Prostate gland (tissue), 2 donors: ENCODE measurements at regions not wholly inside any gene's neighbourhood (a gene's known extent, or its start where the extent isn't known, plus 50 kb on each side); places are given as distances from the start of the nearest gene placed in this dataset.

Experiments
- POLR2A ChIP-seq: fragments of 450-650 bp; IDR thresholded peaks from one replicate; pipeline ENCODE4 v1.6.1; 2016; ENCODE audit warnings: antibody characterized with exemption, mild to moderate bottlenecking
- TF ChIP-seq, protein P1 (sequence below), 4 experiments: fragments of 200-600 bp in 2 of 4; fragments of 450-650 bp in 2 of 4; sonication (generic) in 2 of 4; IDR thresholded peaks; 1 replicate in 3 of 4; 2 replicates in 1 of 4; pipeline ENCODE4 v1.5.1; 2016 to 2019; ENCODE audit warnings: antibody characterized with exemption in 4 of 4, mild to moderate bottlenecking in 2 of 4, moderate library complexity in 2 of 4

DNA sequence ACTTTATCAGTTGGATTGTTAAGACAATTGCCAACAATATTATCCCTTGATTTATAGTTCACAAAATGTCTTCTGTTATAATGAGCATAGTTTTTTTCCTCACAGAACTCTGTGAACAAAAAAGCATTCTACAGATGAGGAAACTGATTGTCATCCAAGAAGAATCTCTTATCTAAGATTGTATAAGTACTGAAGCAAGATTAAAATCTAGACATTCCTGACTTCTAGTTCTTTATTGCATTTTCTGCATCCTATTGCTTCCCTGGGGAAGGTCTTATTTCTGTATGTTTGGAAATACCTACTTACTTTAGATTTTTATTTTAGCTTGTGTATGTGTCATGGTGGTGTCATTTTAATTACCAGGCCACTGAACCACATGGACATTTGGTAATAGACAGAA is 884.9 kb upstream of the WWC1 start:
- TF ChIP-seq, protein P1, sequence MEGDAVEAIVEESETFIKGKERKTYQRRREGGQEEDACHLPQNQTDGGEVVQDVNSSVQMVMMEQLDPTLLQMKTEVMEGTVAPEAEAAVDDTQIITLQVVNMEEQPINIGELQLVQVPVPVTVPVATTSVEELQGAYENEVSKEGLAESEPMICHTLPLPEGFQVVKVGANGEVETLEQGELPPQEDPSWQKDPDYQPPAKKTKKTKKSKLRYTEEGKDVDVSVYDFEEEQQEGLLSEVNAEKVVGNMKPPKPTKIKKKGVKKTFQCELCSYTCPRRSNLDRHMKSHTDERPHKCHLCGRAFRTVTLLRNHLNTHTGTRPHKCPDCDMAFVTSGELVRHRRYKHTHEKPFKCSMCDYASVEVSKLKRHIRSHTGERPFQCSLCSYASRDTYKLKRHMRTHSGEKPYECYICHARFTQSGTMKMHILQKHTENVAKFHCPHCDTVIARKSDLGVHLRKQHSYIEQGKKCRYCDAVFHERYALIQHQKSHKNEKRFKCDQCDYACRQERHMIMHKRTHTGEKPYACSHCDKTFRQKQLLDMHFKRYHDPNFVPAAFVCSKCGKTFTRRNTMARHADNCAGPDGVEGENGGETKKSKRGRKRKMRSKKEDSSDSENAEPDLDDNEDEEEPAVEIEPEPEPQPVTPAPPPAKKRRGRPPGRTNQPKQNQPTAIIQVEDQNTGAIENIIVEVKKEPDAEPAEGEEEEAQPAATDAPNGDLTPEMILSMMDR (IDR thresholded peaks at IDR 0.05): no peak
- no peak for TF ChIP-seq POLR2A
